Activated T-cell treated with anti-CD3 and anti-CD28 coated beads for 24 hours (primary cell): ENCODE measurements at regions not wholly inside any gene's neighbourhood (a gene's known extent, or its start where the extent isn't known, plus 50 kb on each side); places are given as distances from the start of the nearest gene placed in this dataset.

Experiments
- DNase-seq: peaks from one replicate; pipeline ENCODE4 v3.0.0-alpha.2; 2020; ENCODE audit warnings: low read depth

DNA sequence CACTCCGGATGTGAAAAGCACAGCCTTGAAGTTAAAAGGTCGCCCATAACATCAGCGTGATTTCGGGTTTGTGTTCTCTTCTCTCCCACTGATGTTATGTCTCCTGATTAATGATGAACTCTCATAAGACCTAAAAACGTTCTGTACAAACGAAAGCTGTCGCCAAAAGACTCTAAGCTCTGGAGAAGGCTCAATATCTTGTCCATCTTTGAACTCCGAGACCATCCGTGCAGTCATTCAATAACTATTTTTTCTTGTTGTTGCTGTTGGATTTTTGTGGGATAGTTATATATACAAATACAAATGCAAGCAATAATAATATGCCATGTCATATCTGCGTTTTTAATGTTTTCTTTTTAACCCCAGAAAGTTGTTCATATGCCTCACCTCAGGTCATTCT is 291.8 kb upstream of the MARCKS start:
- DNase-seq = no peak

DNA sequence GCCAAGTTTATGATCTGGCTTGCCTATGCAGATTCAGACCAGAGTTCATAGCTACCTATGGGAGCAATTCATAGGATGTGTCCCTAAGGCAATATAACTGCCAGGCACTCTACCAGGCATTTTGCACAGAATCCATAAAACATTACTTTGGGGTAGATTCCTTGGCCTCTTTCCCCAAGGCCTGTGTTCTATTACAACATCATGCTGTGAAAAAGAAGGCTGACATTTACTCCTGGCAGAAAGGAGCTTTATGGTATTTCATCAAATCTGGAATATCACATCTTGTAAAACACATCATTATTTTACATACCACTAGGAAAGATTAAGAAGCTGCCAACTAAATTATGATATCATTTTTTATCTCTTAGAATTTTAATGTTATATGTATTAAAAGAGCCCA is 287.0 kb upstream of the MARCKS start:
- DNase-seq = no peak

DNA sequence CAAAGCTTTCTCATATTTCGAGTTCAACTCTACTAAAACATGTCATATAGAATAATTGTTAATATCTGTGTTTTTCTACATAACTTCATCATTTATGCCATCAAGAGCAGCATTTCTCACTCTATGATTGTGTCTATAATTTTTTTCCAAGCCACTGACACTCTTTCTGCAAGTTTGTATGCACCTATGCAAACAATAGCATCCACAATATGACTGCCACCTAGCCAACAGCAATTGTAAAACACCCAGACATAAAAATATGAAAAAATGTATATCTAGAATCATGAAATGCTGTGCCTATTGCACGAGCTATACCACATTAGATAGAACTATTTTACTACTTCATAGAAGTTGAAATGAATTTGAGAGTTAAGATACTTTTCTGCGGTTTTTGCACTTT is 286.5 kb upstream of the MARCKS start:
- DNase-seq = no peak

DNA sequence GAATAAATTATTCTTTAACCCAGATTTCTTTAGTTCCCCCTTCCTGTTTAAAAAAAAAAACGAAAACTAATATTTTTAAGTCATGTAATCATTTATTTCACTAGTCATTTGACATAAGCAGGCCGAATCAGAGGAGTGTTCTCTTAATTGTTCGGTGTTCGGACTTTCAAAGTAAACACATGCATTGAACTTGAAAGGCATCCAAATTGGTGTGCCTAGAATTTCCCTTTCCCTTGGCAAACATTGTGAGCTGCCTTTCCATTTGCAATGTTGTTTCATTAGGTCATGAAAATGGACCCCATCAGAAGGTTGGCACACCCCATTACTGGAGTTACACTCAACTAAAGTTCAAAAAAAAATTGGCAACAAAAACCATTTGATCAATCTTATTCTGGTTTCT is 283.0 kb upstream of the MARCKS start:
- DNase-seq = no peak

DNA sequence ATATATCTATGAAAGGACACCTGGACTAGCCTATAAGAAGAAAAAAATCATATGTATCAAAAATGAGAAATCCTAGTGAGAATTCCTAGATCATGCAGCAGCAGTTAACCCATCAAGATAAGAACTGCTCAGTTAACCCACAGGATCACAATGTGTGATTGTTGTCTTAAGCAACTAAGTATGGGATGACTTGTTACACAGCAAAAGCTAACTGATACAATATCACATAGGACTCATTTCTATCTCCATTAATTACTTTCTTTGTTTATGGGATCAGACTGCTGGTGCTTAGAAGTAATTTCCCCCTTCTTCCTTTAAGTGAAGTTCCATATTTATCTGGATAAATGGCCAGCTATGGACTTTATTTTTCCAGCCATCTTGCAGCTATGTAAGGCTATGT is 280.8 kb upstream of the MARCKS start:
- no peak for DNase-seq

DNA sequence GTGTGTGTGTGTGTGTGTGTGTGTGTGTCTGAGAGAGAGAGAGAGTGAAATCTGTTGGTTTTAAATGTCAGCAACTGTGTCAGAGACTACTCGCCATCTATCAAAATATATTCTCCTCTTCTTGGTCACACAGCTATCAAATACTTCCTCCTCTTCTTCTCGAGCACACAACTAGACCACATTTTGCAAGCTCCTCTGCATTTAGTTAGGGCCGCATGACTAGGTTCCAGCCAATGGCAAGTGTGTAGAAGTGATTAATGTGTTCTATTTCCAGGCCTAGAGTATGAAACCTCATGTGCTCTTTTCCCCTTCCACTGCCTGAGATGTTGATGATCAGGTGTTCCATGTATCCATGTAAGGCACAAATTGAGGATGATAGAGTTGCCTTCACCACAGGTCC is 278.5 kb upstream of the MARCKS start:
- DNase-seq = no peak

DNA sequence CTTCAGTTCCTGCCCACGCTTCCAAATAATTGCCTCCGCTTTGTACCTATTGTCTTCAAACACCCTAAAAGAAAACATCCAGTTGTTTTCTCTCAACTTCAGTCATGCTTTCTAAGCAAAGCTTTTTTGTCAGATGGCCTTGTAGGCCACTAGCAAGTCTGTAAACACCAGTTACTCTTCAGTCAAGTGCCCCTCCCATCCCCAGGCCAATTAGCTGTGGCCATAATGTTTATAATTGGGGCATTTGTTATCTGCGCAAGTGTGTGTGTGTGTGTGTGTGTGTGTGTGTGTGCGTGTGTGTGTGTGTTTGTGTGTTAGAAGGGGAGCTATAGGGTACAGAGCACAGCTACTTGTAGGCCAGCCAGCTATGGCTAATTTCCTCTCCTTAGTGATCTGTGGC is 272.4 kb upstream of the MARCKS start:
- DNase-seq = no peak

DNA sequence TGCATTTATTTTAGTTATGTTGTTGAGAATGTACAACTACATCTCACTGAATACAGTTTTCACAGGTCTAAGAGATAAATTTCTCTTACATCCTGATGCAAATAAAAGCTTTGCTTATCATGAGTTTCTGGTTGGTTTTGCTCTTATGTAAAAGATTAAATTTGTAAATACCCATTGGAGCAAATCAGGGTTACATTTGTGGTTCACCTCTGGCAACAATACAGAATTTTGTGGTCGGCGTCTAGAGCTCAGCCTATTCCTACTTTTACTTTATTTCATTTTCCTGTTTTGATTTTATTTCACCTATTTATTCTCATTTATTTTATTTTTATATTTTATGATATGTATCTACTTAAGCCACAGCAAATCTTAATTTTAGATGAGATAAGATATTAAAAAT is 271.9 kb upstream of the MARCKS start:
- no peak for DNase-seq

DNA sequence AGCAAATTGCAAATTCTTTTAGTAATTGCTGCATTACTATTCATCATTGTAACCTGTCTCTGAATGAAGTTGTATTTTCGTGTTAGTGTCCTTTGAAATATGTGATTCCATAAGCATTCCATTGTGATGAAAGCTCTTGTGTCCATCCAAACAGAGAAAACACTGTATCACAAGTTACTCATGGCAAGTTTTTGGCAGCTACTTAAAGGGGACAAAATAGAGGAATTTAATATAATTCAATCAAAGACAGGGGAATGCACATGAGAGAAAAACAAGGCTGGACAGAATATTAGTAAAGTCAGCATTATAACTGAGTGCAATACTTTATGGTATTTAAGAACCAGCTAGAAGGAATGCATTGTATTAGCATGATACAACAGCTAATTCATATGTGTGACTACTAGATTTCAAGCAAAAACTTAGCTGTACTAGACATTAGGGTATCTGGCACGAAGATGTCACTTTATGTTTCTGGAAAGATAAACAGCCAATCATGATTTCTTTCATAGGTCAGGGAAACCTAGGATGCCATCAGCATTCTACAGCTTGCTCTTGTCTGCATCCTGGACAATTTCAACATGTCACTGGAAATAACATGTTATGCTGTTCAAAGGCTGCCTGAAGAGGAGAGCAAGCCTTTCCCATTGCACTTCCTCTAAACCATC is 270.6 kb upstream of the MARCKS start:
- no peak for DNase-seq

DNA sequence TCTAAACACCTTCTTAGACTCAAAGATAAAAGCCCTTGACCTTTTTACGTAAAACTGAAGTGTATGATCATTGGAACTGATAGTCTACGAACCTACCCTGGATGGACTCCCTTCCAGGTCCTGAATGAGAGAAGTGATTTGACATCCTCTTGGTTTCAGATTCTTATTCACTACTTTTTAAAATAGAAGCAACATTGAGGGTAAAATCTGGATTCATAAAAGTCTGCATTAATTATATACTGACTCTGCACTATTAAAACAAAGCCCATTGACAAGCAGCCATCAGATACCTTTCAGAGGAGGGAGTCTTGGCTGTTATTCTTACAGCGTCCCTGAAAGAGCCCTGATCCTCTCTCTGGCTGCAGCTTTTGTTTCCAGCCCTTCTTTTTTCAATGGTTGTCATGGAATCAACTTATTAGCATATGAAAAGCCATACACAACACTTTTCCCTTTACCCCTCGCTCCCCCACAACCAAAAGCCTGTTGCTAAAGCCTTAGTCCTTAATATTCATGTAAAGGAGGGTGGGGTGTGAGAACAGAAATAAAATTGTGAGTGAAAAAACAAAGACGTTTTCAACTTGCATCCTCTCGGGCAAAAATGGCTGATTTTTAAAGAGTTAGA is 270.0 kb upstream of the MARCKS start:
- DNase-seq = no peak

DNA sequence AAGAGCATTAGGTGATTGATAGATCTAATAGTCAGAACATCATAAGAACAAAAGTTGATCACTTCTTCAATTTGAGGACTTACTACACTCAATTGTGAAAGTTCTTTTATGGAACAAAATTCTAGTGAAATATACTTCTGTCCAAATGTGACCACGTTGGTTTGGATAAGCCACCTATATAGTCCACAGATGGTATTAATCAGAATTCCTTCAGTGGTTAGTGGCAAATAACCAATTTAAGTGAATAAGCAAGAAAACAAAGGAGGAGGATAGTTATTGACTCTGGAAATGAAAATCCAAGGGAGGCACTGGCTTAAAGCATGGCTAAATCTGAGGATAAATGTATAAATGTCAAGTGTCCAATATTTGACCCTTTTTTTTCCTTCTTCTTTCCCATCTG is 268.5 kb upstream of the MARCKS start:
- DNase-seq = no peak

DNA sequence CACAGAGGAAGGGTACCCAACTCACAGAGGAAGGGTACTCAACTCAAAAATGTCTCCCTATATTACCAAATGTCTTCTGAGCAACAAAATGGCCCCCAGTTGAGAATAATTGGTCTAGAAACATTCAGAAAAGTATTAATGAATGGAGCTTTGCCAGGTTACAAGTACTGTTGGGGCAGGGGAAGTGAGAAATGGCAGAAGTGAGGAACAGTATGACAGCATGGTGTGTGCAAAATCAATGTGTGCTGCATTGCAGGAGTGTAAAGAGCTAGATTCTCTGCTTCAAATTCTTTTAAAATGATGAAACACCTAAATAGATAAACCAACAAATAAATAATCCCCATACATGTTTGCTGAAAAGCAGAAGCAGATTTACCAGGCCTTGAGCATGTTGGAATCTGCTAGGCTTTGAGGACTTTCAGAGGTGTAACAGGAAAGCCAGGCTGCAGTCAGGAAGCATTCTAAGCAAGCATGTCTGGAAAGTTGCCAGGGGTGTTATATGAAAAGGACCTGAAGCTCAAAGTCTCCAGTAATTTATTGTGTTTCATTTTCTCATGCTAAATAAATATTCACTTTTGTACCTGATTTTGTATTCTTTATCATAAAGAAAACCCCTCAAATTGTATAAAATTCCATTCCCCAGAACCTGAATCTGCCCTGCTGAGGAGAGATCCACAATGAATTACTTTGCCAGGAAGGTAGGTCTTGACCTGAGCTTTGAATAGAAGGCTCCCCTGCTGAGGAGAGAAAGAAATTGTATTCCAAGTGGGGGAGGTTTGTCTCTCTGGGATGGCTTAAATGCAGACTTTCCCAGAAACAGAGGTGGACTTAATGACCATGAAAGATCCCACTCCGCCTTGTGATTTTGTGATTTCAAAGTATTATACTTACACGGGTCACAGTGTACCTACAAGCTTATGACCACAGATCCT is 265.0 kb upstream of the MARCKS start:
- no peak for DNase-seq

DNA sequence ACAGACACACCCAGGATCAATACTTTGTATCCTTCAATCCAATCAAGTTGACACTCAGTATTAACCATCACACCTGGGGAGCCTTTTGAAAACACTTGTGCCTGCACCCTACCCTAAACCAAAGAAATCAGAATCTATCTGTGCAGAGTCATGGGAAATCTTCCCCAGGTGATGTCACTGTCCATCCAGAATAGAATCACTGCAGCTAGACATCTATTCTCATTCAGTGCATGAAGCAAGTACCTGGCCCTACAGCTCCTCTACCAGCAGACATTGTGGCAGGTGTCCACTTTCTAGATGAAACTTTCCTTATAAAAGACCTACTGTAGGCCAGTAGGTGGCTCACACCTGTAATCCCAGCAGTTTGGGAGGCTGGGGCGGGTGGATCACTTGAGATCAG is 262.4 kb upstream of the MARCKS start:
- DNase-seq = no peak

DNA sequence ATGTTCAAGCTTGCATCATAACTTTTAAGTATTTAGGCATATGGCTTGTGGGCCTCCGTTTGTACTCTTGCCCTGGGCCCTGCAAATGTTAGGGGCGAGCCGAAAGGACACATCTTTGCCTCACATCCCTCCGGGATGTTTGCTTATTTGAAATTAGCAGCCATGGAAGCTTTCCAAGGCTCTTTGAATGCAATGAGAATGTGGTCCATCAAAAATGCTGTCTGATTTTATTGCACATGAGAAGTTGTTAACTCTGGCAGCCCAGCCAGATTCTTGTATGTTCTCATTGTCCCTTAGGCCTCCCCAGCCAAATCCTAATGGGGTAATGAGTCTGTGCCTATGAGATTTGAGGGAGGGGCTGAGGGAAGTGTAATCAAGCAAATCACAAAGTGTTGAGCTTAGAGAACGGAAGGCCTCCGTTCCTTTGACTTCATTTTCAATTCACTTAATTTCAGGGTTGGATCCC is 261.2 kb upstream of the MARCKS start:
- no peak for DNase-seq

DNA sequence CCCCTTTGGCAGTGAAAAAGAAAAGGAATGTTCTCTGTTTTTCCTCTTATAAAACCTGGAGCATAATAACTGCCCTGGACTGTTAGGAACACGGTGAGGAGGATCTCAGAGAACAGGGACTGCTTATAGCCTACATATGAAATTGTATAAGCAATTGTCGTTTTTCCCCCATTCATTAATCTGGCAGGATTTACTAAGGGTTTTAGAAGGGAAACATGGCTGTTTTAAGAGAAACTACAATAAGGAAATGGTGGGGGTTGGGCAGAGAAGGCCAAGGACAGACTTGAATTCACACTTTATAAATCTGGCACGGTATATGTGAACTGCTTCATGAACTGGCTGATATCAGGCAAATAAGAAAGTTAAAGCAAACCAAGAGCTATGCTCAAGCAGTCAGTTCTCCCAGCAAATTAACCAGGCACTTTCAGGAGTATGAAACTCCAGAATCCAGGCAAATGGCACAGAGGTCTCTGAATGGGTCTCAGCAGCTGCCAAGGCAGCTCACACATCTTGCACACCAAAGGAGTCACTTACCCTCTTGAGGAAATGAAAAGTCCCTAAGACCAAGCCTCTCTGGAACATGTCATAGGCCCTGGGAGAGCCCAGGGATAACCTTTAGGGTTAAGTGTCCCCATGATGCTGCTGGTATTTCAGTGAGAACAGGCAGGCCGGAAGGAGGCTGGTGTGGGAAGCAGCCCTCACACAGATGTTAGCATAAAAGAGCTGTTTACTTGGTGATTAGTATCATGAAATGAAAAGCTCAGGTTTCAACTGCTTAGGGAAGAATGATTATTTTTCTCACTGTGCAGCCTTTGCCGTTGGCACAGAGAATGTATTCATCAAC is 260.5 kb upstream of the MARCKS start:
- DNase-seq = no peak

DNA sequence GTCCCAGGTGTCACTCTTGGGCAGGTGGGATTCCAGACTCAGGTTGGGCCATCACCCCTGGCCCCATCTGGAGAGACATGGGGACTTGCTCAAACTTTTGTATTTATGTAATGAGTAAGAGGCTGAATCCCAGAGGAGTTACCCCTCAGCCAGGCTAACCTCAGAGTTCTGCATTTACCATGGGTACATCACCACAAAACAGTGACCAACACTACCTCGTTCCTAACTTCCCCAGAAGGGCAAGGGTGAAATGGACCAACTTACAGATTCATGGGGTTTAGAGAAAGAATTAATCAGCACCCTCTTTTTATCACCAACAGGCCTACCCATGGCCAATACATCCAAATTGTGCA is 259.9 kb upstream of the MARCKS start:
- no peak for DNase-seq

DNA sequence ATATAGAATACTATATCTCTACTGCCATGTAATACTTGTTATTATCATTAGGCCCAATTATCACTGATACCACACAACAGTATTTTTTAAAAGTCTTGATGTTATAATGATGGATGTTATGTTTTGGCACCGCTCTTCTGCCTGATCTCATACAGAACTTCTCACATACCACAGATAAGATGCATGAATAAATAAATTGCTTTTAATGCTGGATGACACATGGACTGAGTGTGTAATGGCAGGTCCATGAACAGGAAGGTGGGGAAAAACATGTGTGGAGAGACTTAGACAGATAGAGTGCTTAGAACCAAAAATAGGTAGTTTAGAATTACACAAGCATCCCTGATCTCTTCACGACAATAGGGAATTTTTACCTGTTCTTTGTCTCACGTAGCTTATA is 258.4 kb upstream of the MARCKS start:
- DNase-seq = no peak

DNA sequence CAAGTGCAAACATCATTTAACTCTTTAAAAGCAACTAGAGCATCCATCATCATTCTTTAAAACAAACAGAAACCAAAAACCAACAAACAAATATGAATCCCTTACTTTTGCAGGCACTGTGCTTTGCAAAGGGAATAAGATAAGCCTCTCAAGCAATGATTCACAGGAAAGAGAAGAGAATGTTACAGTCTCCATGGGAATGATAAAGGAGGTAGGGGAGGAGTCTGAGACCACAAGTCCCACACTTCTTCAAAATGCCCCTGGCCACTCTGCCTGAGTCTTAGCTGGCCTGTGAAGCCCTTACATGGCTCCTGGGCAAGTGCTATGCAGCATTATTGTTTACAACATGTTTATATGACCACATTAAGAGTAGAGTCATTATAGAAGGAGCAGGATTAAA is 257.7 kb upstream of the MARCKS start:
- no peak for DNase-seq

DNA sequence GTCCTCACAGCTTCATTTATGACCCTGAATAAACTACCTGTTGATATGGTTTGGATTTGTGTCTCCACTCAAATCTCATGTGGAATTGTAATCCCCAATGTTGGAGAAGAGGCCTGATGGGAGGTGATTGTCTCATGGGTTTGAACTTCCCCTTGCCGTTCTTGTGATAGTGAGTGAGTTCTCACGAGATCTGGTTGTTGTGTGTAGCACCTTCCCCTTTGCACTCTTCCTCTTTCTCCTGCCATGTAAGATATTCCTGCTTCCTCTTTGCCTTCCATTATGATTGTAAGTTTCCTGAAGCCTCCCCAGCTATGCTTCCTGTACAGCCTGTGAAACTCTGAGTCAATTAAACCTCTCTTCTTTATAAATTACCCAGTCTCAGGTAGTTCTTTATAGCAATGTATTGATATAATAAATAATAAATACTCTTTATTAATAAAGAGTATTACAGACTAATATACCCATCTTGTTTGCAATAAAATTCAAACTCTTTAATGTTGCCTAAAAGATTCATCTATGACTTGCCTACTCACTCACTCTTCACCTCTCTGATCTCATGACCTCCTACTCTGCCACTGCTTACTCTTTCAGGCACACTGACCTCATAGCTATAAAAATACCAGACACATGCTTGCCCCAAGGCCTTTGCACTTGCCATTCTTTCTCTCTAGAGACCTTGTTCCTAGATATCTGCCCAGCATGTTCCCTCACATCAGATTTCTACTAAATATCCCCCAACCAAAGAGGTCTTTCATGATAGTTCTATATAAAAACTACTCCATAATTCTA is 256.4 kb upstream of the MARCKS start:
- DNase-seq = no peak

DNA sequence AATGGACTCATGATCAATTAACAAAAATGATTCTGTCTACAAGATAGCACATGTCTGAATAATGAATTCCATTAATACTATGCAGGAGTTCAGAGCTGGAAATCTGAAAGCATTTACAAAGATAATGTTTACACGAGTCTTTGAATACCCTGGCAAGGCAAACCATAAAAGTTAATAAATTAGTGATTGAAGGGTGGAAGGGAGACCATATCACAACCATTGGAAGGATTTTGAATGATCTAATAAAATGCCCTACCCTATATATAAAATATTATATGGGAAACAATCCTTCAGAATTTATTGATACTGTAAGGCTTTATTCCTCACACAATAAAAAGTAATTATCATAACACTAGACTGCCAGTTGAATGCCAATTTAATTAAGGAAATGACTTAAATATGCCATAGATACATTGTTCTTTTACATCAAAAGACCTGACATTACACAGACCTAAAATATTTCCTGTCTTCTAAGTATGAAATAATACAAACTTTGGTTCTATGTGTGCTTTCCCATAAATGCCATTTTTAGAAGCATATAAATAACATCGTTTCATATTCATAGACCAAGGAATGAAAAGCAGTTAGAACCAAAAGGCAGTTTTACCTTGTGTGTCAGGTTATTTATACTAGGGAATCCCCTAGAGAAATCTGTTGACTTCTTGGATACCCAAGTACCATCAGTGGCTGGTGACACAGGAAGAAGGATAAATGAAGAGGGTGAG is 249.2 kb upstream of the MARCKS start:
- no peak for DNase-seq
